ENCODE measurements at regions not wholly inside any gene's neighbourhood (a gene's known extent, or its start where the extent isn't known, plus 50 kb on each side); places are given as distances from the start of the nearest gene placed in this dataset.
"Not testable (repeated sequence)": the region's sequence is repeated elsewhere in the genome, so short reads cannot be mapped to it uniquely, and the experiment has no call there.

- no peak overlapping the region for H3K4me3 Mint-ChIP-seq
- no peak overlapping the region for H3K27ac Mint-ChIP-seq
- H3K4me1 Mint-ChIP-seq (ENCODE audit: low read depth): peaks cover 7% of the 10 kb centered on the region
- H3K27me3 Mint-ChIP-seq (ENCODE audit: low read depth): no peaks in the 10 kb centered on the region
- ATAC-seq (replicated peaks in 1 of 2) (no peak), DNase-seq (no peak)
- H3K9me3 Mint-ChIP-seq: no peaks in the 10 kb centered on the region
- H3K36me3 Mint-ChIP-seq (ENCODE audit: insufficient read depth in 2 of 2): no peaks in the 10 kb centered on the region
Measured at GRCh38 chr4:15325987-15326386, 101.8 kb upstream of the C1QTNF7 start.

GRCh38 chr4:15327311-15328298, 100.2 kb upstream of the C1QTNF7 start:
- ATAC-seq (replicated peaks in 1 of 2): no peak
- Mint-ChIP-seq H3K27me3 (ENCODE audit: low read depth) (no peaks in the 10 kb centered on the region), H3K4me1 (ENCODE audit: low read depth) (peaks cover 7% of the 10 kb centered on the region)

GRCh38 chr4:15331930-15332329, 95.9 kb upstream of the C1QTNF7 start:
- DNase-seq (no peak), ATAC-seq (replicated peaks in 1 of 2) (no peak)

More at GRCh38 chr4:15327311-15328298, 100.2 kb upstream of the C1QTNF7 start:
- DNase-seq: no peak
- H3K36me3 Mint-ChIP-seq (ENCODE audit: insufficient read depth in 2 of 2): no peaks in the 10 kb centered on the region
- H3K4me3 Mint-ChIP-seq: no peak overlapping the region
- H3K27ac Mint-ChIP-seq: no peak overlapping the region
- H3K9me3 Mint-ChIP-seq: no peaks in the 10 kb centered on the region

GRCh38 chr4:15332377-15332776, 95.5 kb upstream of the C1QTNF7 start:
- Mint-ChIP-seq H3K4me3 (no peak overlapping the region), H3K27me3 (ENCODE audit: low read depth) (peaks cover 6% of the 10 kb centered on the region), H3K27ac (no peak overlapping the region), H3K36me3 (ENCODE audit: insufficient read depth in 2 of 2) (no peaks in the 10 kb centered on the region), H3K9me3 (peaks cover 0 to 2% of the 10 kb centered on the region in 2 donors), H3K4me1 (ENCODE audit: low read depth) (peaks cover 14% of the 10 kb centered on the region)
- DNase-seq (no peak), ATAC-seq (replicated peaks in 1 of 2) (no peak)

More at GRCh38 chr4:15331930-15332329, 95.9 kb upstream of the C1QTNF7 start:
- Mint-ChIP-seq H3K4me1 (ENCODE audit: low read depth) (peaks cover 10% of the 10 kb centered on the region), H3K27me3 (ENCODE audit: low read depth) (peaks cover 2% of the 10 kb centered on the region), H3K27ac (no peak overlapping the region), H3K9me3 (no peaks in the 10 kb centered on the region), H3K4me3 (no peak overlapping the region), H3K36me3 (ENCODE audit: insufficient read depth in 2 of 2) (no peaks in the 10 kb centered on the region)

- ATAC-seq (replicated peaks in 1 of 2) (no peak), DNase-seq (no peak)
- Mint-ChIP-seq H3K4me3 (no peak overlapping the region), H3K9me3 (peaks cover 0 to 2% of the 10 kb centered on the region in 2 donors), H3K27me3 (ENCODE audit: low read depth) (peaks cover 6% of the 10 kb centered on the region), H3K36me3 (ENCODE audit: insufficient read depth in 2 of 2) (no peaks in the 10 kb centered on the region), H3K27ac (no peak overlapping the region), H3K4me1 (ENCODE audit: low read depth) (peaks cover 17% of the 10 kb centered on the region)
Measured at GRCh38 chr4:15333692-15334633, 93.9 kb upstream of the C1QTNF7 start.

- Mint-ChIP-seq H3K27me3 (ENCODE audit: low read depth) (peaks cover 11% of the 10 kb centered on the region), H3K27ac (no peak overlapping the region), H3K4me1 (ENCODE audit: low read depth) (peaks cover 17% of the 10 kb centered on the region), H3K4me3 (no peak overlapping the region), H3K9me3 (peaks cover 0 to 2% of the 10 kb centered on the region in 2 donors), H3K36me3 (ENCODE audit: insufficient read depth in 2 of 2) (no peaks in the 10 kb centered on the region)
- ATAC-seq (replicated peaks in 1 of 2): no peak
- no peak for DNase-seq
Measured at GRCh38 chr4:15336410-15337167, 91.2 kb upstream of the C1QTNF7 start.

- H3K27ac Mint-ChIP-seq; H3K36me3 Mint-ChIP-seq (ENCODE audit: insufficient read depth in 2 of 2); H3K4me3 Mint-ChIP-seq; H3K9me3 Mint-ChIP-seq; ATAC-seq (replicated peaks in 1 of 2); DNase-seq: not testable (repeated sequence)
- H3K4me1 Mint-ChIP-seq (ENCODE audit: low read depth): peaks cover 17% of the 10 kb centered on the region
- peaks cover 11% of the 10 kb centered on the region for H3K27me3 Mint-ChIP-seq (ENCODE audit: low read depth)
Measured at GRCh38 chr4:15337168-15337657, 90.6 kb upstream of the C1QTNF7 start.

- Mint-ChIP-seq H3K9me3 (peaks cover 0 to 2% of the 10 kb centered on the region in 2 donors), H3K36me3 (ENCODE audit: insufficient read depth in 2 of 2) (no peaks in the 10 kb centered on the region), H3K27ac (no peak overlapping the region), H3K4me1 (ENCODE audit: low read depth) (peaks cover 9% of the 10 kb centered on the region), H3K4me3 (no peak overlapping the region), H3K27me3 (ENCODE audit: low read depth) (peaks cover 11% of the 10 kb centered on the region)
- DNase-seq (no peak), ATAC-seq (replicated peaks in 1 of 2) (no peak)
Measured at GRCh38 chr4:15339737-15340136, 88.1 kb upstream of the C1QTNF7 start.

- peaks cover 11% of the 10 kb centered on the region for H3K27me3 Mint-ChIP-seq (ENCODE audit: low read depth)
- no peak for ATAC-seq (replicated peaks in 1 of 2)
- no peak for DNase-seq
- H3K4me3 Mint-ChIP-seq: no peak overlapping the region
- no peaks in the 10 kb centered on the region for H3K36me3 Mint-ChIP-seq (ENCODE audit: insufficient read depth in 2 of 2)
- peaks cover 9% of the 10 kb centered on the region for H3K4me1 Mint-ChIP-seq (ENCODE audit: low read depth)
- no peak overlapping the region for H3K27ac Mint-ChIP-seq
- peaks cover 0 to 2% of the 10 kb centered on the region in 2 donors for H3K9me3 Mint-ChIP-seq
Measured at GRCh38 chr4:15340332-15340731, 87.5 kb upstream of the C1QTNF7 start.

- Mint-ChIP-seq H3K4me3 (no peak overlapping the region), H3K36me3 (ENCODE audit: insufficient read depth in 2 of 2) (no peaks in the 10 kb centered on the region), H3K27ac (no peak overlapping the region), H3K9me3 (peaks cover 0 to 2% of the 10 kb centered on the region in 2 donors), H3K27me3 (ENCODE audit: low read depth) (peaks cover 11% of the 10 kb centered on the region), H3K4me1 (ENCODE audit: low read depth) (peaks cover 9% of the 10 kb centered on the region)
- no peak for DNase-seq
- no peak for ATAC-seq (replicated peaks in 1 of 2)
Measured at GRCh38 chr4:15340902-15341732, 86.7 kb upstream of the C1QTNF7 start.

GRCh38 chr4:15341733-15342300, 86.0 kb upstream of the C1QTNF7 start:
- Mint-ChIP-seq H3K27ac (no peak overlapping the region), H3K4me1 (ENCODE audit: low read depth) (peaks cover 9% of the 10 kb centered on the region), H3K9me3 (peaks cover 0 to 2% of the 10 kb centered on the region in 2 donors), H3K27me3 (ENCODE audit: low read depth) (peaks cover 10% of the 10 kb centered on the region), H3K4me3 (no peak overlapping the region), H3K36me3 (ENCODE audit: insufficient read depth in 2 of 2) (no peaks in the 10 kb centered on the region)
- no peak for ATAC-seq (replicated peaks in 1 of 2)
- DNase-seq: no peak
